ENCODE measurements at regions not wholly inside any gene's neighbourhood (a gene's known extent, or its start where the extent isn't known, plus 50 kb on each side); places are given as distances from the start of the nearest gene placed in this dataset.

GRCh38 chr20:16678779-16679178 is 51.0 kb upstream of the SNRPB2 start:
- TF ChIP-seq, protein P1, sequence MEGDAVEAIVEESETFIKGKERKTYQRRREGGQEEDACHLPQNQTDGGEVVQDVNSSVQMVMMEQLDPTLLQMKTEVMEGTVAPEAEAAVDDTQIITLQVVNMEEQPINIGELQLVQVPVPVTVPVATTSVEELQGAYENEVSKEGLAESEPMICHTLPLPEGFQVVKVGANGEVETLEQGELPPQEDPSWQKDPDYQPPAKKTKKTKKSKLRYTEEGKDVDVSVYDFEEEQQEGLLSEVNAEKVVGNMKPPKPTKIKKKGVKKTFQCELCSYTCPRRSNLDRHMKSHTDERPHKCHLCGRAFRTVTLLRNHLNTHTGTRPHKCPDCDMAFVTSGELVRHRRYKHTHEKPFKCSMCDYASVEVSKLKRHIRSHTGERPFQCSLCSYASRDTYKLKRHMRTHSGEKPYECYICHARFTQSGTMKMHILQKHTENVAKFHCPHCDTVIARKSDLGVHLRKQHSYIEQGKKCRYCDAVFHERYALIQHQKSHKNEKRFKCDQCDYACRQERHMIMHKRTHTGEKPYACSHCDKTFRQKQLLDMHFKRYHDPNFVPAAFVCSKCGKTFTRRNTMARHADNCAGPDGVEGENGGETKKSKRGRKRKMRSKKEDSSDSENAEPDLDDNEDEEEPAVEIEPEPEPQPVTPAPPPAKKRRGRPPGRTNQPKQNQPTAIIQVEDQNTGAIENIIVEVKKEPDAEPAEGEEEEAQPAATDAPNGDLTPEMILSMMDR (IDR thresholded peaks at IDR 0.05; ENCODE audit: insufficient read depth, low read length, poor library complexity, severe bottlenecking) = no peak
- H3K36me3 ChIP-seq (ENCODE audit: control insufficient read depth, insufficient read depth, low read length) = no peaks in the 10 kb centered on the region
- H3K4me3 ChIP-seq (replicated peaks; ENCODE audit: low read depth, low read length) = no peak overlapping the region
- no peaks in the 10 kb centered on the region for H3K27me3 ChIP-seq (replicated peaks; ENCODE audit: control insufficient read depth, insufficient read depth, low read length)
- DNase-seq (ENCODE audit: extremely low read depth, insufficient read length) = no peak

DNA sequence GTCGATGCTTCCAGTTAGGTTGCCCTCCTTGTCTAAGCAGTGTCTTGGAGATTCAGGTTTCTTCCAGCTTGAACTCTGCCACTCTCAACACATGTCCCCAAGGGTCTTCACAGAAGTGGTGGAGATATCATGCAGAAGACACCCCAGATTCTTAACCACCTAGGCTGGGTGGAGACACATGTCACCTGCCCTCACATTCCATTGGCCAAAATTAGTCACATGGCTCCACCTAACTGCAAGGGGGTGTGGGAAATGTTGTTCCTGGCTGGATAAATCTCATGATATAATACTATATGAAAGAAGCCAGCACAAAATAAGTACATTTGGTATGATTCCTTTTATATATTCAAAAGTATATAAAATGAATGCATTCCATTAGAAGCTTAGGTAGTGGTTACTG is 52.9 kb upstream of the SNRPB2 start:
- DNase-seq (ENCODE audit: extremely low read depth, insufficient read length) = no peak
- TF ChIP-seq, protein P1 (IDR thresholded peaks at IDR 0.05; ENCODE audit: insufficient read depth, low read length, poor library complexity, severe bottlenecking) = no peak
- Histone ChIP-seq H3K27me3 (replicated peaks; ENCODE audit: control insufficient read depth, insufficient read depth, low read length) (no peaks in the 10 kb centered on the region), H3K4me3 (replicated peaks; ENCODE audit: low read depth, low read length) (no peak overlapping the region), H3K36me3 (ENCODE audit: control insufficient read depth, insufficient read depth, low read length) (no peaks in the 10 kb centered on the region)

- no peak for DNase-seq (ENCODE audit: extremely low read depth, insufficient read length)
- Histone ChIP-seq H3K36me3 (ENCODE audit: control insufficient read depth, insufficient read depth, low read length) (no peaks in the 10 kb centered on the region), H3K27me3 (replicated peaks; ENCODE audit: control insufficient read depth, insufficient read depth, low read length) (no peaks in the 10 kb centered on the region), H3K4me3 (replicated peaks; ENCODE audit: low read depth, low read length) (no peak overlapping the region)
- TF ChIP-seq, protein P1 (IDR thresholded peaks at IDR 0.05; ENCODE audit: insufficient read depth, low read length, poor library complexity, severe bottlenecking) = no peak
Observed at GRCh38 chr20:16675001-16675564, 54.7 kb upstream of the SNRPB2 start.

- Histone ChIP-seq H3K36me3 (ENCODE audit: control insufficient read depth, insufficient read depth, low read length) (no peaks in the 10 kb centered on the region), H3K27me3 (replicated peaks; ENCODE audit: control insufficient read depth, insufficient read depth, low read length) (no peaks in the 10 kb centered on the region), H3K4me3 (replicated peaks; ENCODE audit: low read depth, low read length) (no peak overlapping the region)
- TF ChIP-seq, protein P1 (IDR thresholded peaks at IDR 0.05; ENCODE audit: insufficient read depth, low read length, poor library complexity, severe bottlenecking) = no peak
- no peak for DNase-seq (ENCODE audit: extremely low read depth, insufficient read length)
Observed at GRCh38 chr20:16674243-16674642, 55.6 kb upstream of the SNRPB2 start.

DNA sequence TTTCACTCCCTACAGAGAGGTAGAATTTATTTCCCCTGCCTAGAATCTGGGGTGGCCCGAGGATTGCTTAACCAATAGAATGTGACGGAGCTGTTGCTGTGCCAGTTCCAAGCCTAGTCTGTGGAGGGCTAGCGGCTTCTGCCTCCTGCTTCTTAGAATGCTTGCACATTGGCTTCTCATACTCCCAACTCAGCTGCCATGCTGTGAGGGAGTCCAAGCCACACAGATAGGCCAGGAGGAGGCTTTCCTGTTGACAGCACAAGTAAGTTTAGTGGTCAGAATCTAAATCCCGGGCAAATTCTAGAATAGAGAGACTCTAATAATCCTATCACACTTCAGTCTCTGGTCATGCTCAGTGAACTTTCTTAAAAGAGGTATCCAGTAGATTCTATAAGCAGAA is 57.5 kb upstream of the SNRPB2 start:
- no peak for DNase-seq (ENCODE audit: extremely low read depth, insufficient read length)
- H3K4me3 ChIP-seq (replicated peaks; ENCODE audit: low read depth, low read length) = no peak overlapping the region
- no peaks in the 10 kb centered on the region for H3K27me3 ChIP-seq (replicated peaks; ENCODE audit: control insufficient read depth, insufficient read depth, low read length)
- TF ChIP-seq, protein P1 (IDR thresholded peaks at IDR 0.05; ENCODE audit: insufficient read depth, low read length, poor library complexity, severe bottlenecking) = no peak
- H3K36me3 ChIP-seq (ENCODE audit: control insufficient read depth, insufficient read depth, low read length) = no peaks in the 10 kb centered on the region

DNA sequence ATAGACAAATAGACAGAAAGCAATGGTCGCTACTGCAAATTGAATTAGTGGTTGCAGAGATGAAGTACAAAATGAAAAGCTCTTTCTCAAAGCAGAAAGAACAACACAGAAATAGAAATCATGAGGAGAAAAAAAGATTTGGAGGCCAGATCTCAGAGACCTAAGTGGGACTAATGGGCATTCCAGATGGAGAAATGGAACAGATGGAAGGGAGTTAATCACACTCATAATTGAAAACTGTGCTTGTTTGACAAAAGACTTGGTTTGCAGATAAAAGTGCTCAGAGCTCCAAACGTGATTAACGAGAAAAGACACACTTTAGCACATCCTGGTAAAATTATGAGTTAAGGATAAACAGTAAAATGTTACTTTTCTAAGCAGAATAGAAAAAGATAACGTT is 58.1 kb upstream of the SNRPB2 start:
- TF ChIP-seq, protein P1 (IDR thresholded peaks at IDR 0.05; ENCODE audit: insufficient read depth, low read length, poor library complexity, severe bottlenecking) = no peak
- H3K27me3 ChIP-seq (replicated peaks; ENCODE audit: control insufficient read depth, insufficient read depth, low read length) = no peaks in the 10 kb centered on the region
- no peaks in the 10 kb centered on the region for H3K36me3 ChIP-seq (ENCODE audit: control insufficient read depth, insufficient read depth, low read length)
- H3K4me3 ChIP-seq (replicated peaks; ENCODE audit: low read depth, low read length) = no peak overlapping the region
- no peak for DNase-seq (ENCODE audit: extremely low read depth, insufficient read length)

Measured in GM06990 (cell line).